GM18951 (cell line): ENCODE measurements at regions not wholly inside any gene's neighbourhood (a gene's known extent, or its start where the extent isn't known, plus 50 kb on each side); places are given as distances from the start of the nearest gene placed in this dataset.

Experiments
- POLR2A ChIP-seq: IDR thresholded peaks from 4 replicates; pipeline ENCODE4 v1.6.1; 2011; ENCODE audit warnings: mild to moderate bottlenecking; ENCODE audit not compliant: insufficient read length, insufficient read depth; ENCODE audit errors: extremely low read depth
- in situ Hi-C: fragments of 300-500 bp; cut with MboI; formaldehyde crosslinking; loops from one replicate; pipeline ENCODE4 v1.12.0; 2022; ENCODE audit warnings: low sequenced_read_pairs, mixed read lengths, inconsistent platforms; ENCODE audit not compliant: unreplicated experiment

- in situ Hi-C loops = no loop called here
These were observed 540.4 kb downstream of the BUD13 start for GRCh38 chr11:116232364-116232828.

DNA sequence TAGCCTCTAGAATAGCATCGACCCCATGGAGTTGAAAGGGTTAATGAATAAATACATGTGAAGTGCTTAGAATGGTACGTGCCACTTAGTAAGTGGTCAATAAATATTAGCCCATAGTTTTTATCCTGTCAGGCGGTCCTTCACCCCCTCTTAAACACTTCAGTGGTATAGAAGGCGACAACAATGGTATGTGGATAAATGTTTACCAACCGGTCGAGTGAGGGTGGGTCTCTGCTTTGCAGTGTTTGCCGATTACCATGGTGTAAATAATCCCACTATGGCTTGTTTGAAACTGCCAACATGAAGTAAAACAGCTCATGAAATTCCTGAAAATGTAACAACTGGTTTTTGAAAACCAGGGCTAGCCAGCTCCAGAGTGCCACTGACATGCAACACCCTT, 541.2 kb downstream of the BUD13 start:
- in situ Hi-C loops = no loop called here
- TF ChIP-seq POLR2A = no peak

More at GRCh38 chr11:116232364-116232828, 540.4 kb downstream of the BUD13 start:
- no peak for TF ChIP-seq POLR2A

DNA sequence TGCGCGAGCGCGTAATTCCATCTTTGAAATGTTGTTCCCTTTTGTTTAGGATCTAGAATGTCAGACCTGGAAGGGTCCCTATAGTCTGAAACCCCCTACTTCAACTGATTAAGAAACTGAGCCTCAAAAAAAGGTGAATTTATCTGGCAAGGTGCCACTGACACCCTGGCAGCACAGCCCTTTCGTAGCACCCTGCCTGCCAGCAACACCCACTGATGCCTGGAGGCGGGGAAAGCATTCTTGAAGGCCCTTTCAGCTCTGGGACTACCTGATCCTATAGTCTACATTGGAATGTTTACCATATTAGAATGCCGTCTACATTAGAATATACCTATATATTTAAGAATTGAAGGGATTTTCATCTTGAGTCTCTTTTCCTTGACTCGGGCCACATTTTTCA, 542.3 kb downstream of the BUD13 start:
- no peak for TF ChIP-seq POLR2A
- in situ Hi-C loops = no loop called here

- in situ Hi-C loops = no loop called here
These were observed 543.4 kb downstream of the BUD13 start for GRCh38 chr11:116229236-116229970.

DNA sequence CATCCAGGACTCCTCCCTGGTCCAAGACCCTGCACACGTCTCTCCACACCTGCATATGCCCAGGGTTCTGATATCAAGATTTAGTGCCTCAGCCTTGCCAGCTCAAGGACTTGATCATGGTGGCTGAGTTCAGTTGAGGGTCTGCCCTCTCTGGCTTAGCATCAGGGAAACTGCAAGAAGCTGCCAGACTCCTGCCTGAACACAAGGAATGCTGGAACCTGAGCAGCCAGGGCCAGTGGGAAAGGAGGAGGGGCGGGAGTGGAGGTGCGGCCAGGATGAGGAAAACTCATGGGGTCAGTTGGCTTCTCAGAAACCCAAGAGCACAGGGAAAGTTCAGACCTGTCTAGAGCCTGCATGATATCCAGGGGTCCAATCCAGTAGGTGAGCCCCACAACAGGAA, 546.1 kb downstream of the BUD13 start:
- in situ Hi-C loops = no loop called here
- TF ChIP-seq POLR2A = no peak

More at GRCh38 chr11:116229236-116229970, 543.4 kb downstream of the BUD13 start:
- TF ChIP-seq POLR2A = no peak

DNA sequence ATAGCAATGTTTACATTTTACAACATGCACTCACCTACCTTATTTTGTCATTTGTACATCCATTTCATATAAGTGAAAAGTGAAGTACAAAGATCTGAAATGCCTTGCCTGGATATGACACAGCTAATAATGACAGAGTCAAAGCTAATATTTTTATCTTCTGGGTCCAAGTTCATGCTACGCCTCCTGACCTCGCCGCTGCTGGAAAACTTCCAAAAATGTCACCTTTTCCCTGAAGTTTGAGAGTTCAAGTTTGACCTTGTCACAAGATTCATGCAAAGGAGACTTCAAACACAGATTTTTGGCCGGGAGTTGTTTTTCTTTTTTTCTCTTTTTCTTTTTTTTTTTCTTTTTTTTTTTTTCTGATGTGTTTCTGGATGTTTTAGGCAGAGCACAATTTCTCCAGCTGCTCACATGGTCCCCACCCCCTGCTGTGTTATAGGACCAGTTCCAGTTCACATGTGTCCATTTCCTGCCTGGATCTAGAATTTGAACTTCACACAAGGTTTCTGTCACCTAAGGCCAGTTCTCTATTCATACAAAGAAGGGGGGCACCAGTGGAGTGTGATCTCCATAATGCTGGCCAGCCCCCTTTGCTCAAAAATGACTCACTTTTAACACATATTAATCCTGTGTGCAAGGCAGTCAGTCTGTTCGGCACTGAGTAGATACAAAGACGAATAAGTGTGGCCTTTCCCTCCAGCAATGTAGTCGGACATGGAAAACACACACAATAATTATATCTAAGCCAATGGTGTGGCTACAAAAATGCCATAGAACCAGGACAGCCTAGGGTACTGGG, 546.8 kb downstream of the BUD13 start:
- in situ Hi-C loops = no loop called here

DNA sequence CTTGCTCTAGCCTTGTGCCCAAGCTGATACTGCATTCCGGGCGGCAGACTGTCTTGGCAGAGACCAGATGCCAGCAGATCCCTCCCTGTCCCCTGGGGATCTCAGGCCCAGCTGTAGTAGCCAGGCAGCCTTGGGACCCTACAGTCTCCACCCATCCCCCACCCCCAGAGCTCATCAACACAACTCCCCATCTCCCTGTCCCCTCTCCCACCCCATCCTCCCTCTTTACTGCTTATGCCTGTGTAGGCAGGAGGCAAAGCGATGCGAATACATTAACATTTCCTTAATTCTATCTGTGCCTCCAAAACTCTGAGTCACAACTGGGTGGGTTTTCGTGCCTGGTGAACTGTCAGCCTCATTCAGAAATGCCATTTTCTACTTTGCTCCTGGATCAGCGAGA, 547.6 kb downstream of the BUD13 start:
- no peak for TF ChIP-seq POLR2A
- in situ Hi-C loops = no loop called here

More for the DNA sequence above, 546.8 kb downstream of the BUD13 start:
- no peak for TF ChIP-seq POLR2A

- TF ChIP-seq POLR2A = no peak
- in situ Hi-C loops = no loop called here
These were observed 547.9 kb downstream of the BUD13 start for GRCh38 chr11:116224889-116225200.

- TF ChIP-seq POLR2A = no peak
- in situ Hi-C loops = no loop called here
These were observed 548.5 kb downstream of the BUD13 start for GRCh38 chr11:116224154-116224888.

GRCh38 chr11:116221351-116221750, 551.4 kb downstream of the BUD13 start:
- in situ Hi-C loops = no loop called here
- TF ChIP-seq POLR2A = no peak

DNA sequence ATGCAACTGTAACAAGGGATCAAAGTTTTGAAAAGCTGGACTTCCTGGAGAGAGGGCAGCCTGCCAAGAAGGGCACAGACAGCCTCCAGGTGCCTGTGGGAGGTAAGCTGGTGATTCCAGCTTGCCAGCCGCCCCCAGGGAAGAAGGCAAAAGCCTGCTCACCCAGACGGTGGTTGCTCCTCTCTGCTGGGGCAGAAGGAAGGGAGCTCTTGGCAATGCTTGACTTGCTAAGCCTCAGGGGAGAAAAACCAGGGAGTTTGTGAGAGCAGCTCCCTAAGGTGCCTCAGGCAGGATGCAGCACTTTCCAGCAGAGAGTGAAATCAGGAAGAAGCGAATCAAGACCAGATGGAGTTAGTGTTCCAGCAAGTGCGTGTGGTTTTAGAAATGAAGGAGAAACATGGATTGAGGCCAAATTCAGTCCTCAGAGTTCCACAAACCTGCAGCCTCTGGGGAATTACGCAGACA, 553.6 kb downstream of the BUD13 start:
- in situ Hi-C loops = no loop called here
- no peak for TF ChIP-seq POLR2A

GRCh38 chr11:116217441-116217840, 555.3 kb downstream of the BUD13 start:
- no peak for TF ChIP-seq POLR2A
- in situ Hi-C loops = no loop called here

GRCh38 chr11:116217006-116217405, 555.8 kb downstream of the BUD13 start:
- in situ Hi-C loops = no loop called here
- no peak for TF ChIP-seq POLR2A
